Smooth muscle cell (in vitro differentiated cells): ENCODE measurements at regions not wholly inside any gene's neighbourhood (a gene's known extent, or its start where the extent isn't known, plus 50 kb on each side); places are given as distances from the start of the nearest gene placed in this dataset.
"Not testable (repeated sequence)": the region's sequence is repeated elsewhere in the genome, so short reads cannot be mapped to it uniquely, and the experiment has no call there.

Source experiments
- DNase-seq: peaks from one replicate; lab custom pipeline; 2025; ENCODE audit not compliant: unreplicated experiment; lab: John Stamatoyannopoulos, UW
- H2AFZ ChIP-seq: fragments of 200-600 bp; sonication (generic); 2 replicates; pipeline ENCODE4 v1.6.0; 2016; ENCODE audit warnings: antibody characterized with exemption, low read depth, mild to moderate bottlenecking
- H3F3A ChIP-seq: fragments of 200-600 bp; sonication (generic); 2 replicates; pipeline ENCODE4 v1.6.0; 2017; ENCODE audit warnings: antibody characterized with exemption, low read depth
- H3K27ac ChIP-seq: fragments of 200-600 bp; sonication (generic); 2 replicates; pipeline ENCODE4 v1.5.1; 2016; ENCODE audit warnings: low read depth, mild to moderate bottlenecking
- H3K27me3 ChIP-seq: fragments of 200-600 bp; sonication (generic); 2 replicates; pipeline ENCODE4 v1.6.1; 2016; ENCODE audit warnings: low read depth, mild to moderate bottlenecking
- H3K36me3 ChIP-seq: fragments of 200-600 bp; sonication (generic); 2 replicates; pipeline ENCODE4 v1.5.1; 2016; ENCODE audit warnings: low read depth
- H3K4me1 ChIP-seq: fragments of 200-600 bp; sonication (generic); 2 replicates; pipeline ENCODE4 v1.5.1; 2016; ENCODE audit warnings: low read depth
- H3K4me2 ChIP-seq: fragments of 200-600 bp; sonication (generic); 2 replicates; pipeline ENCODE4 v1.6.0; 2016; ENCODE audit warnings: mild to moderate bottlenecking
- H3K4me3 ChIP-seq: fragments of 200-600 bp; sonication (generic); 2 replicates; pipeline ENCODE4 v1.5.1; 2016; ENCODE audit warnings: mild to moderate bottlenecking
- H3K79me2 ChIP-seq: fragments of 200-600 bp; sonication (generic); 2 replicates; pipeline ENCODE4 v1.6.0; 2016; ENCODE audit warnings: low read depth, mild to moderate bottlenecking
- H3K9ac ChIP-seq: fragments of 200-600 bp; sonication (generic); 2 replicates; pipeline ENCODE4 v1.6.0; 2016; ENCODE audit warnings: low read depth
- H3K9me3 ChIP-seq: fragments of 200-600 bp; sonication (generic); replicated peaks from 2 replicates; pipeline ENCODE4 v1.5.1; 2016; ENCODE audit warnings: low read depth
- H4K20me1 ChIP-seq: fragments of 200-600 bp; sonication (generic); 2 replicates; pipeline ENCODE4 v1.6.0; 2016; ENCODE audit warnings: low read depth
- WGBS: methylation state at CpG from one replicate; pipeline ENCODE4 v1.1.7; 2016; ENCODE audit warnings: low lambda C conversion rate; 5-methylcytosine and 5-hydroxymethylcytosine counted together
- TF ChIP-seq, protein P1 (sequence below): fragments of 200-600 bp; sonication (generic); IDR thresholded peaks from 2 replicates; pipeline ENCODE4 v1.5.1; 2017; ENCODE audit warnings: borderline replicate concordance, mild to moderate bottlenecking, antibody characterized with exemption; ENCODE audit not compliant: insufficient read depth, poor library complexity, severe bottlenecking

DNA sequence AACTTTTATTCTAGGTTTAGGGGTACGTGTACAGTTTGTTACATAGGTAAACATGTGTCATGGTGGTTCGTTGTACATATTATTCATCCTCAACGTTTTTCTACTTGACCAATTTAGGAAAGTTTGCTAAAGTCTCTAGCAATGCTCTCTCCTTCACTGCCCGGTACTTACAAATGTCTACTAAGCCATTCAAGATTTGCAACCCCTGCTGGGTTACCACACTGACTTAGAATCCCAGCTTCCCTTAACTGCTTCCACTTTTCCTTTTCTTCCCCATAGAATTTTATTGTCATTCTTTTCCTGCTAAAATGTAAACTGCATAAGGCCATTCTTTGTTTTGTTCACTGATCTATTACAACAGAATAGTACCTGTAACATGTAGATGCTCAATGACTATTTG, 97.4 kb downstream of the SMPDL3A start:
- no peak overlapping the region for H3K9ac ChIP-seq
- DNase-seq: no peak
- no peaks in the 10 kb centered on the region for H3K36me3 ChIP-seq
- no peaks in the 10 kb centered on the region for H4K20me1 ChIP-seq
- H3F3A ChIP-seq: no peaks in the 10 kb centered on the region
- peaks cover 14% of the 10 kb centered on the region for H3K4me1 ChIP-seq
- H3K4me2 ChIP-seq: no peak overlapping the region
- H3K27ac ChIP-seq: no peak overlapping the region
- H3K9me3 ChIP-seq: no peaks in the 10 kb centered on the region
- no peaks in the 10 kb centered on the region for H3K79me2 ChIP-seq
- no peak overlapping the region for H3K4me3 ChIP-seq
- no peaks in the 10 kb centered on the region for H3K27me3 ChIP-seq
- H2AFZ ChIP-seq: no peak overlapping the region
- WGBS: 63% methylated on average over 4 of the region's 4 CpGs
- TF ChIP-seq, protein P1, sequence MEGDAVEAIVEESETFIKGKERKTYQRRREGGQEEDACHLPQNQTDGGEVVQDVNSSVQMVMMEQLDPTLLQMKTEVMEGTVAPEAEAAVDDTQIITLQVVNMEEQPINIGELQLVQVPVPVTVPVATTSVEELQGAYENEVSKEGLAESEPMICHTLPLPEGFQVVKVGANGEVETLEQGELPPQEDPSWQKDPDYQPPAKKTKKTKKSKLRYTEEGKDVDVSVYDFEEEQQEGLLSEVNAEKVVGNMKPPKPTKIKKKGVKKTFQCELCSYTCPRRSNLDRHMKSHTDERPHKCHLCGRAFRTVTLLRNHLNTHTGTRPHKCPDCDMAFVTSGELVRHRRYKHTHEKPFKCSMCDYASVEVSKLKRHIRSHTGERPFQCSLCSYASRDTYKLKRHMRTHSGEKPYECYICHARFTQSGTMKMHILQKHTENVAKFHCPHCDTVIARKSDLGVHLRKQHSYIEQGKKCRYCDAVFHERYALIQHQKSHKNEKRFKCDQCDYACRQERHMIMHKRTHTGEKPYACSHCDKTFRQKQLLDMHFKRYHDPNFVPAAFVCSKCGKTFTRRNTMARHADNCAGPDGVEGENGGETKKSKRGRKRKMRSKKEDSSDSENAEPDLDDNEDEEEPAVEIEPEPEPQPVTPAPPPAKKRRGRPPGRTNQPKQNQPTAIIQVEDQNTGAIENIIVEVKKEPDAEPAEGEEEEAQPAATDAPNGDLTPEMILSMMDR: no peak

DNA sequence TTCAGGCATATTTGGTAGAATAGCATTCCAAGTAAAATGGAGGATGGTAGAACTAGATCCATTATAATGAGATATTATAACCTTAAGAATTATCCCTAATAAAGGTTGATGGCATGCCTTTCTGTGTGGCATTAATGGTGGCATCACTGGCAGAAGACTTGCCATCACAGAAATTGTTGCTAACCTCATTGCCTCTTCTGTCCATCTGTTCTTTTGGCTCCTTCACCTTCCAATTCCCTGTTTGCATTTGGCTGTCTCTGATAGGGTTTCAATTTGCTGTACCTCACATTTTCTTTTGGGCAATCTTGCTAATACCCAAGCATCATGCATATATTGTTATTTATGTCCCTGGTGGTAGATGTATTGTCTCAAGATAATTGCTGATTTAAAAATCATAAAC, 98.9 kb downstream of the SMPDL3A start:
- Histone ChIP-seq H3K9me3 (no peaks in the 10 kb centered on the region), H3K79me2 (no peaks in the 10 kb centered on the region), H3K27me3 (no peaks in the 10 kb centered on the region), H2AFZ (no peak overlapping the region), H3K9ac (no peak overlapping the region), H3K4me1 (peaks cover 14% of the 10 kb centered on the region), H3K4me3 (no peak overlapping the region), H3F3A (no peaks in the 10 kb centered on the region), H4K20me1 (no peaks in the 10 kb centered on the region), H3K4me2 (no peak overlapping the region), H3K27ac (no peak overlapping the region), H3K36me3 (no peaks in the 10 kb centered on the region)
- no peak for DNase-seq
- TF ChIP-seq, protein P1: no peak

DNA sequence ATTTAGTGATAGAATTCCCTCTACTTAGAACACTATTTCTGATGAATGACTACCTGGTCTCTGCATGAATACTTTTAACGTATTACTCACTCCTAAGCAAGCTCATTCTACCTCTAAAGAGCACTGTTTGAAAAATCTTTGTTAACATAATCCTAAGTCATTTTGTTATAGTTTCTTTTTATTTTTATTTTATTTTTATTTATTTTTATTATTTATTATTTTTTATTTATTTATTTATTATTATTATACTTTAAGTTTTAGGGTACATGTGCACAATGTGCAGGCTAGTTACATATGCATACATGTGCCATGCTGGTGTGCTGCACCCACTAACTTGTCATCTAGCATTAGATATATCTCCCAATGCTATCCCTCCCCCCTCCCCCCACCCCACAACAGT, 99.6 kb downstream of the SMPDL3A start:
- H3K27ac ChIP-seq, H3K9ac ChIP-seq, H2AFZ ChIP-seq, H3K4me3 ChIP-seq, H3K79me2 ChIP-seq, DNase-seq, H4K20me1 ChIP-seq, H3K36me3 ChIP-seq, H3K27me3 ChIP-seq, H3K4me2 ChIP-seq, H3F3A ChIP-seq, H3K9me3 ChIP-seq: not testable (repeated sequence)
- 92% methylated on average over 1 of the region's 1 CpG for WGBS
- peaks cover 14% of the 10 kb centered on the region for H3K4me1 ChIP-seq

DNA sequence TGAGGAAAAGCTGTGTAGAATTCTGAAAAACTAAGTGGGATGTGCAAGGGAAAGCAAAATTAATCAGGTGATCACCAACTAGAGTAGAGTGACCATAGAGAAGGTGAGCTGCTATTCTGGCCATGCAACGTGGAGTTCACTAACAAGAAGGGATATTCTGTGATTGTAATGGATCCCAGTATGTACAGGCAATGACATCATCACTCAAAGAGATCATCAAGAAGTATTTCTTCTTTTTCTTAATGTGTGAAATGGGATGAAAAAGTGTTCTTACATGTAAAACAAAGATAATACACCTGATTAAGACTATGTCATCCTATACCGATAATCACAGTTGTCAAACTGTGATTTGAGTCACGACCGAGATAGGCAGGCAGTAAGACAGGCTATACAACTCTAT, 101.2 kb downstream of the SMPDL3A start:
- Histone ChIP-seq H3K4me3 (no peak overlapping the region), H3F3A (no peaks in the 10 kb centered on the region), H3K79me2 (no peaks in the 10 kb centered on the region), H3K27me3 (no peaks in the 10 kb centered on the region), H4K20me1 (no peaks in the 10 kb centered on the region), H3K9ac (no peak overlapping the region), H3K9me3 (no peaks in the 10 kb centered on the region), H2AFZ (no peak overlapping the region), H3K36me3 (no peaks in the 10 kb centered on the region), H3K27ac (no peak overlapping the region), H3K4me1 (peaks cover 14% of the 10 kb centered on the region), H3K4me2 (no peak overlapping the region)
- WGBS: 92% methylated on average over 4 of the region's 4 CpGs
- TF ChIP-seq, protein P1: no peak
- no peak for DNase-seq
